ENCODE measurements at regions not wholly inside any gene's neighbourhood (a gene's known extent, or its start where the extent isn't known, plus 50 kb on each side); places are given as distances from the start of the nearest gene placed in this dataset.

- no peak for TF ChIP-seq EZH2 (IDR thresholded peaks at IDR 0.05; ENCODE audit: low read length, missing control alignments)
- TF ChIP-seq CTCF (conservative IDR thresholded peaks at IDR 0.05 in 1 of 2, IDR thresholded peaks at IDR 0.05 in 1 of 2; ENCODE audit: low read depth in 1 of 2, low read length in 2 of 2) = no peak
Observed at GRCh38 chr2:21895200-21895599, 771.4 kb downstream of the TDRD15 start.
